Peyer's patch (tissue), 4 donors: ENCODE measurements at regions not wholly inside any gene's neighbourhood (a gene's known extent, or its start where the extent isn't known, plus 50 kb on each side); places are given as distances from the start of the nearest gene placed in this dataset.

Experiments used
- DNase-seq, 3 donors: peaks; one replicate each; pipeline ENCODE4 v3.0.0-alpha.2; 2017 to 2019
- H3K27ac ChIP-seq, 4 donors: fragments of 200-600 bp; sonication (generic); one replicate each; pipeline ENCODE4 v1.5.1; 2016 to 2019
- H3K27me3 ChIP-seq, 2 donors: fragments of 200-600 bp; sonication (generic); one replicate each; pipeline ENCODE4 v1.5.1; 2019
- H3K36me3 ChIP-seq, 3 donors: fragments of 200-600 bp; sonication (generic); one replicate each; pipeline ENCODE4 v1.5.1; 2016 to 2019
- H3K4me1 ChIP-seq, 4 donors: fragments of 200-600 bp; sonication (generic); one replicate each; pipeline ENCODE4 v1.5.1; 2016 to 2019
- H3K4me3 ChIP-seq, 4 donors: fragments of 200-600 bp; sonication (generic); 1 replicate in 3 of 4; 2 replicates in 1 of 4; pipeline ENCODE4 v1.5.1; 2016 to 2019; ENCODE audit warnings: mild to moderate bottlenecking in 1 of 4
- H3K9me3 ChIP-seq, 4 donors: fragments of 200-600 bp; sonication (generic); one replicate each; pipeline ENCODE4 v1.5.1; 2016 to 2019; ENCODE audit warnings: mild to moderate bottlenecking in 1 of 4
- POLR2A ChIP-seq, 2 donors: fragments of 450-650 bp; IDR thresholded peaks; one replicate each; pipeline ENCODE4 v1.5.1; 2017; ENCODE audit warnings: antibody characterized with exemption in 2 of 2, mild to moderate bottlenecking in 2 of 2, moderate library complexity in 2 of 2
- TF ChIP-seq, protein P1 (sequence below), 6 experiments: fragments of 450-650 bp in 4 of 6; fragments of 200-600 bp in 2 of 6; sonication (generic) in 1 of 6; IDR thresholded peaks; one replicate each; pipeline ENCODE4 v1.5.1; 2017 to 2019; ENCODE audit warnings: antibody characterized with exemption in 6 of 6, mild to moderate bottlenecking in 3 of 6, moderate library complexity in 1 of 6

DNA sequence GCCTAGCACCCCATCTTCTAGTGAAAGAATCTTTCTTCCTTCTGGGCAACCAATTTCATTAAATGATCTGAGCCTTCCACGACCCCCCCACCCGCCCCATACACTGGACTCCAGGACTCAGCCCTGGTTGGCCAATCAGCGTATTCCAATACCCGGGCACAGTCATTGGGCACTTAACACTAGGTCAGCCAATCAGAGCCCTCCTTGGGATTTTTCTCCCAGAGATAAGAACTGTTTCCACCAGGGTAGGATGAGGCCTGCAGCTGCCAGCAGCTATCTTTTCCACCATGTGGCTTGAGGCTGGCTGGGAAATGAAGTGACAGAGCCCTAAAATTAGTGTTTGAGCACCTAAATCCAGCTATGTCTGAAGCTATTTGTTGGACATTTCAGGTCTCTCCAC is 418.8 kb downstream of the BCOR start:
- no peak for DNase-seq
- TF ChIP-seq, protein P1, sequence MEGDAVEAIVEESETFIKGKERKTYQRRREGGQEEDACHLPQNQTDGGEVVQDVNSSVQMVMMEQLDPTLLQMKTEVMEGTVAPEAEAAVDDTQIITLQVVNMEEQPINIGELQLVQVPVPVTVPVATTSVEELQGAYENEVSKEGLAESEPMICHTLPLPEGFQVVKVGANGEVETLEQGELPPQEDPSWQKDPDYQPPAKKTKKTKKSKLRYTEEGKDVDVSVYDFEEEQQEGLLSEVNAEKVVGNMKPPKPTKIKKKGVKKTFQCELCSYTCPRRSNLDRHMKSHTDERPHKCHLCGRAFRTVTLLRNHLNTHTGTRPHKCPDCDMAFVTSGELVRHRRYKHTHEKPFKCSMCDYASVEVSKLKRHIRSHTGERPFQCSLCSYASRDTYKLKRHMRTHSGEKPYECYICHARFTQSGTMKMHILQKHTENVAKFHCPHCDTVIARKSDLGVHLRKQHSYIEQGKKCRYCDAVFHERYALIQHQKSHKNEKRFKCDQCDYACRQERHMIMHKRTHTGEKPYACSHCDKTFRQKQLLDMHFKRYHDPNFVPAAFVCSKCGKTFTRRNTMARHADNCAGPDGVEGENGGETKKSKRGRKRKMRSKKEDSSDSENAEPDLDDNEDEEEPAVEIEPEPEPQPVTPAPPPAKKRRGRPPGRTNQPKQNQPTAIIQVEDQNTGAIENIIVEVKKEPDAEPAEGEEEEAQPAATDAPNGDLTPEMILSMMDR (IDR thresholded peaks at IDR 0.05) = no peak
- no peak for TF ChIP-seq POLR2A (IDR thresholded peaks at IDR 0.05)
- Histone ChIP-seq H3K27ac (no peak overlapping the region), H3K27me3 (no peaks in the 10 kb centered on the region), H3K4me1 (no peaks in the 10 kb centered on the region), H3K9me3 (no peaks in the 10 kb centered on the region), H3K4me3 (no peak overlapping the region), H3K36me3 (no peaks in the 10 kb centered on the region)

DNA sequence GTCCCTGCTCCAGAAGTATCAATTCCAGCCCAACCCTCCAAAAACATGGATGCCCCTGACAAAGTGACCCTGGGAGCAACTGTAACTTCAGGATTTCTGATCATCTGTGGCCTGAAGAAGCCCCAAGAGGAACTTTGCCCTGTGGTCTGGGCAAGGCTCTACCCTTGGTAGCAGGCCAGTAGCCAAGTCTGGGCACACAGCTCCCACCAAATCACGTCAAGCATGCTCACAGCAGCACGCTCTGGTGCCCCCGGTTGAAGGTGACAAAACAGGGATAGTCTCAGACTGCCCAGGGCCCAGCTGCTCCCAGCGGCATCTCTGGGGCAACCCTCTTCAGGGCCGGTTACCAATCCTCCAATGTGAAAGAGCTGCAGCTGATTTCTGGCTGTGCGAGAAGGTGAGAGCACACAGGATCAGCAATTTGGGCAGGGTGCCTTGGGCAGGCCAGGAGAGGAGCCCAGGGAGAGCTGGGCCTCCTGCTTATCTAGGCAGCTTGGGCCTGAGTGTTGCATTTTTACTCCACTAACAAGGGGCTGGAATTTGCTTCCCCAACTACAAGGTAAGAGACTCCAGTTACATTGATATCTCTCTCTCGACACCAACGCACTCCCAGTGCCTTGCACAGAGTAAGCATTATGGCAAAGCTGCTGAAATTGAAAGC is 418.1 kb downstream of the BCOR start:
- TF ChIP-seq POLR2A (IDR thresholded peaks at IDR 0.05) = no peak
- TF ChIP-seq, protein P1 (IDR thresholded peaks at IDR 0.05) = no peak
- H3K4me1 ChIP-seq = no peaks in the 10 kb centered on the region
- no peaks in the 10 kb centered on the region for H3K36me3 ChIP-seq

DNA sequence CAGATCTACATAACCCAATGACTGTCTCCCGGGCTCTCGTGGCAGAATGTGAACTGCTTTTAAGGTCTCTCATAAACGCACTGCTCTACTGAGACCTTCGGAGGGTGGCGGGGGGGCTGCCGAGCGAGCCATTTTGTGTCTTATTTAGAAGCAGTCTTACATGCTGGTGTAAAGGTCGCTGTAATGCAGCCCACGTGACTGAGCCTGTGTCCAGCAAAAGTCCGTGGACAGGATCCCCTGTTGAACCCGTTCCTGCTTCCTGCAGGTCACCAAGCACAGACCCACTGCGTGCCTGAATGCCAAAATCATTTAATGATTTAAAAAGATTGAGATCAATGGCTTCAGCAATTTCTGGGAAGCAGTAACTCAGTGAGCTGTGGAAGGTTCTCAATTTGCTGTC is 415.9 kb downstream of the BCOR start:
- Histone ChIP-seq H3K4me3 (no peak overlapping the region), H3K4me1 (no peaks in the 10 kb centered on the region), H3K27ac (no peak overlapping the region), H3K9me3 (no peaks in the 10 kb centered on the region), H3K36me3 (no peaks in the 10 kb centered on the region), H3K27me3 (no peaks in the 10 kb centered on the region)
- TF ChIP-seq, protein P1 (IDR thresholded peaks at IDR 0.05) = no peak
- TF ChIP-seq POLR2A (IDR thresholded peaks at IDR 0.05) = no peak
- no peak for DNase-seq

More for the DNA sequence above, 418.1 kb downstream of the BCOR start:
- H3K27ac ChIP-seq = no peak overlapping the region
- no peak for DNase-seq
- H3K4me3 ChIP-seq = no peak overlapping the region
- no peaks in the 10 kb centered on the region for H3K9me3 ChIP-seq
- H3K27me3 ChIP-seq = no peaks in the 10 kb centered on the region

DNA sequence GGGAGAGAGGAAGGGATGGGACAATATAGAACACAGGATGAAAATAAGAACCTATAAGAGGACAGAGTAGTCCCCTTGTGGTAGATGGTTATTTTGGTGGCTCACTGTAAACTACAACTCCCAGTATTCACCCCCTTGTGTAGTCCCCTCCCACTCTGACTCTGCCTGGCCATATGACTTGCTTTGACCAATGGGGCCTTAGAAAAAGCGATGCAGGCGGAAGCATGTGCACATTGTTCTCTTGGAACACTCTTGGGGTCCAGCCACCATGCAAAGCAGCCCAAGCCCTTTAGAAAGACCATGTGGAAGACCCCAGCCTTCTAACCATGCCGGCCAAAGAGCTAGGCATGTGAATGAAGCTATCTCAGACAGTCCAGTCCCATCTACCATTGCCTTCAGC is 415.0 kb downstream of the BCOR start:
- no peak overlapping the region for H3K4me3 ChIP-seq
- DNase-seq = no peak
- no peaks in the 10 kb centered on the region for H3K4me1 ChIP-seq
- no peaks in the 10 kb centered on the region for H3K27me3 ChIP-seq
- H3K36me3 ChIP-seq = no peaks in the 10 kb centered on the region
- H3K27ac ChIP-seq = no peak overlapping the region
- H3K9me3 ChIP-seq = no peaks in the 10 kb centered on the region
- TF ChIP-seq, protein P1 (IDR thresholded peaks at IDR 0.05) = no peak
- TF ChIP-seq POLR2A (IDR thresholded peaks at IDR 0.05) = no peak

DNA sequence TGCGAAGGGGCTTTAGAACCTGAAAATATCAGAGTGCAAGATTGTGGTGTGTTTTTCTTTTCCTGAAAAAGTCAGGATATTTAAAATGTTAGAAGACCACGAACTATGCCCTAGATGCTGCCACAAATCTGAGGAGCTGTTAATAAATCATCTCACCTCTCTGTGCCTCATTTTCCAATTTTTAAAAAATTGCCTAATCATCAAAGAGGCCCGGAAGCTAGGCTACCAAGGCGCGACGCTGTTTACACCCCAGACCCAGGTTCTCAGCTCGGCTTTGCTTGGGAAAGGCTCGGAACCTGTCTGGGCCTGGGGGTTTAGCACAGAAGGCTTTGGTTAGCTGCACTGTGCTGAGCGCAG is 409.6 kb downstream of the BCOR start:
- H3K4me3 ChIP-seq = peak overlapping the region in 3 of 4 donors; percentile 33 to 53 (median 47)
- H3K36me3 ChIP-seq = no peaks in the 10 kb centered on the region
- TF ChIP-seq POLR2A (IDR thresholded peaks at IDR 0.05) = no peak
- TF ChIP-seq, protein P1 (IDR thresholded peaks at IDR 0.05) = no peak
- peaks cover 0 to 18% (median 0%) of the 10 kb centered on the region in 4 donors for H3K4me1 ChIP-seq
- peak overlapping the region in 3 of 4 donors; percentile 25 to 54 (median 48) for H3K27ac ChIP-seq
- no peaks in the 10 kb centered on the region for H3K9me3 ChIP-seq
- DNase-seq = no peak
- no peaks in the 10 kb centered on the region for H3K27me3 ChIP-seq
